ENCODE measurements at regions not wholly inside any gene's neighbourhood (a gene's known extent, or its start where the extent isn't known, plus 50 kb on each side); places are given as distances from the start of the nearest gene placed in this dataset.

DNA sequence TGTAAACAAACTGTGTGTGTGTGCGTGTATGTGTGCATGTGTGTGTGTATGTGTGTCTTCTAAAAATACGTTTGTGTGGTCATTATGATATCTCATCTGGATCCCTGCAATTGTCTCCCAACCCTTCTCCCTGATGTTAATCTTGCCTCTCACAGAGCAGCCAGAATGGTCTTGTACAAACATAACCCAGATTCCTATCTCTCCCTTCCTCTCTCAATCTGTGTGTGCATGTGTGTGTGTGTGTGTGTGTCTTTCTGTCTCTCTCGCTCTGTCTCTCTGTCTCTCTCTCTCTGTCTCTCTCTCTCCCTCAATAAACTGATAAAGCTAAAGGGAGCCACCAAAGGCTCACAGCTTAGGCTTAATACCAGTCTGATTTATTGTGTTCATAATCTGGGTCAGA is 210.8 kb downstream of the PAX3 start:
- no peaks in the 10 kb centered on the region for H3K4me1 ChIP-seq (ENCODE audit: insufficient read depth, low read length)
- Mint-ChIP-seq H3K27me3 (peaks cover 2% of the 10 kb centered on the region in 2 donors), H3K9me3 (peaks cover 0 to 10% (median 5%) of the 10 kb centered on the region in 8 donors), H3K4me3 (no peak overlapping the region), H3K36me3 (no peaks in the 10 kb centered on the region), H3K27ac (no peak overlapping the region), H3K4me1 (no peaks in the 10 kb centered on the region)
- H3K36me3 ChIP-seq (ENCODE audit: insufficient read depth, low read length), result no peaks in the 10 kb centered on the region
- H3K27ac ChIP-seq (ENCODE audit: low read depth, low read length), result no peak overlapping the region
- H3K27me3 ChIP-seq (ENCODE audit: insufficient read depth, low read length), result no peaks in the 10 kb centered on the region
- no peak for DNase-seq
- ChIA-PET POLR2A (ENCODE audit: partially characterized antibody) (no interaction called here), CTCF (ENCODE audit: partially characterized antibody) (no interaction called here)
- no peaks in the 10 kb centered on the region for H3K9me3 ChIP-seq (ENCODE audit: control insufficient read depth in 1 of 2, low read length in 2 of 2)
- no peak overlapping the region for H3K4me3 ChIP-seq (ENCODE audit: low read length in 2 of 2)
- intact Hi-C loops (cut with micrococcal nuclease), result no loop called here

GRCh38 chr2:222082201-222082600 is 216.6 kb downstream of the PAX3 start:
- ChIA-PET CTCF (ENCODE audit: partially characterized antibody) (no interaction called here), POLR2A (ENCODE audit: partially characterized antibody) (no interaction called here)
- DNase-seq, result no peak
- Mint-ChIP-seq H3K4me3 (no peak overlapping the region), H3K4me1 (no peaks in the 10 kb centered on the region), H3K27me3 (peaks cover 2 to 3% of the 10 kb centered on the region in 2 donors), H3K9me3 (peaks cover 0 to 6% (median 0%) of the 10 kb centered on the region in 8 donors), H3K27ac (no peak overlapping the region), H3K36me3 (no peaks in the 10 kb centered on the region)
- no peaks in the 10 kb centered on the region for H3K9me3 ChIP-seq (ENCODE audit: control insufficient read depth in 1 of 2, low read length in 2 of 2)
- intact Hi-C loops (cut with micrococcal nuclease), result no loop called here
- H3K27me3 ChIP-seq (ENCODE audit: insufficient read depth, low read length), result no peaks in the 10 kb centered on the region
- H3K4me3 ChIP-seq (ENCODE audit: low read length in 2 of 2), result no peak overlapping the region
- no peak overlapping the region for H3K27ac ChIP-seq (ENCODE audit: low read depth, low read length)
- no peaks in the 10 kb centered on the region for H3K4me1 ChIP-seq (ENCODE audit: insufficient read depth, low read length)
- H3K36me3 ChIP-seq (ENCODE audit: insufficient read depth, low read length), result no peaks in the 10 kb centered on the region

- intact Hi-C loops (cut with micrococcal nuclease), result no loop called here
- H3K4me3 Mint-ChIP-seq, result no peak overlapping the region
Measured at GRCh38 chr2:222080141-222080540, 218.7 kb downstream of the PAX3 start.

DNA sequence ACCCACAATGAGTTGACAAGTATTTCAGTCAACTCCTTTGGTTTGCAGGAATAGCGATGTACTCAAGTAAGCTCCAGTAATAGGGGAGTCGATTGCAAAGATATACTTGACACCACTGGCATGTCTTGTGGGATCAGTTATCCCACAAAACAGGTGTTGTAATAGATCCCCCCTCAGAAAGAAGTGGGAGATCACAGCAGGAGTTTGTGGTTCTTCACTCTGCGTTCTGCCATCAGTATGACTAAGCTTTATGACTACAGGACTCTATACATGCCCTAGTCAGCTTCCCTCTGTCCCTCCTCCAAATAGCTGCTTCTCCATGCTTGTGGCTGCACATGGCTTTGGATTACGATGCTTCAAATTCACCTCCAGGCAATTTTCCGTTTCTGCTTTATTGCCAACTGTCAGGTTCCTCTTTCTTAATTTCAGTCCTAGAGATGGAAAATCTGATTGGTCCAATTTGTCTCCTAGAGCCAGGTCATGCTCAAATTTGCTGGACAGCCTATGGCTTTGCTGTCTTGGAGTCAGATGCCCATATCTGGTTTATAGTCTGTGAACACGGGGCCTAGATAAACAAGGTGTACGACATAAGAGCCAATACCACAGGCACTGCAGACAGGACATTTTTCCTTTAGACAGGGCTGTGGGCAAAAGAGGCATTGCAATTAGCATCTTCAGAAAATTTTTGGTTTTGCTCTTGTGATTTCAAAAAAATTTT is 221.7 kb downstream of the PAX3 start:
- Histone ChIP-seq H3K36me3 (ENCODE audit: insufficient read depth, low read length) (no peaks in the 10 kb centered on the region), H3K9me3 (ENCODE audit: control insufficient read depth in 1 of 2, low read length in 2 of 2) (no peaks in the 10 kb centered on the region), H3K4me3 (ENCODE audit: low read length in 2 of 2) (no peak overlapping the region), H3K4me1 (ENCODE audit: insufficient read depth, low read length) (no peaks in the 10 kb centered on the region), H3K27ac (ENCODE audit: low read depth, low read length) (no peak overlapping the region), H3K27me3 (ENCODE audit: insufficient read depth, low read length) (no peaks in the 10 kb centered on the region)
- no peak overlapping the region for H3K27ac Mint-ChIP-seq
- H3K36me3 Mint-ChIP-seq, result no peaks in the 10 kb centered on the region
- peaks cover 7% of the 10 kb centered on the region in 2 donors for H3K27me3 Mint-ChIP-seq
- CTCF ChIA-PET (ENCODE audit: partially characterized antibody), result no interaction called here
- H3K4me1 Mint-ChIP-seq, result no peaks in the 10 kb centered on the region
- intact Hi-C loops (cut with micrococcal nuclease), result no loop called here
- peaks cover 0 to 5% (median 0%) of the 10 kb centered on the region in 8 donors for H3K9me3 Mint-ChIP-seq
- no peak overlapping the region for H3K4me3 Mint-ChIP-seq
- no peak for DNase-seq
- POLR2A ChIA-PET (ENCODE audit: partially characterized antibody), result no interaction called here

More at GRCh38 chr2:222080141-222080540, 218.7 kb downstream of the PAX3 start:
- no peak overlapping the region for H3K4me3 ChIP-seq (ENCODE audit: low read length in 2 of 2)
- H3K27me3 ChIP-seq (ENCODE audit: insufficient read depth, low read length), result no peaks in the 10 kb centered on the region
- H3K27ac ChIP-seq (ENCODE audit: low read depth, low read length), result no peak overlapping the region
- Mint-ChIP-seq H3K4me1 (no peaks in the 10 kb centered on the region), H3K36me3 (no peaks in the 10 kb centered on the region), H3K27me3 (peaks cover under 1 to 3% of the 10 kb centered on the region in 2 donors), H3K27ac (no peak overlapping the region), H3K9me3 (peaks cover 0 to 7% (median 0%) of the 10 kb centered on the region in 8 donors)
- POLR2A ChIA-PET (ENCODE audit: partially characterized antibody), result no interaction called here
- no peak for DNase-seq
- no peaks in the 10 kb centered on the region for H3K4me1 ChIP-seq (ENCODE audit: insufficient read depth, low read length)
- H3K36me3 ChIP-seq (ENCODE audit: insufficient read depth, low read length), result no peaks in the 10 kb centered on the region
- H3K9me3 ChIP-seq (ENCODE audit: control insufficient read depth in 1 of 2, low read length in 2 of 2), result no peaks in the 10 kb centered on the region
- CTCF ChIA-PET (ENCODE audit: partially characterized antibody), result interaction anchor here (0.6 kb wide), 1 partner anchor 1118 kb away, joined by 3 read pairs; no protein-coding TSS in a partner anchor

DNA sequence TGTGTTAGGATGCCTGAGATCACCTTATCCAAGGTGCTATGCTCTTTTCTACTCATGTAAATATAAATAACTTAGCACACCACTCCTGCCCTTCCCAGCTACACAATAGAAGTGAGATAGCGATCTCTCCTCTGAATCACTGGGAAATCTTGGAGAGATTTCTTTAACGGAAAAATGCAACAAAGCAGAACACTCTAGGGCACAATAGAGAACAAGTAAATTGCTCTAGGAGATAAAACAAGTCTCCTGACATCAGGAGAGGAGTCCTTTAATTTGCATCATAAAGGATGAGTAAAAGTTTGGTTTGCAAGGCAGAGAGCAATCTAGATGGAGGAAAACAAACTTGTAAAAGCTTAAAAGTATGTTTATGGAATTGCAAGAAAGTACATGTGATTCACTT is 224.1 kb downstream of the PAX3 start:
- peaks cover 0 to 2% (median 0%) of the 10 kb centered on the region in 8 donors for H3K9me3 Mint-ChIP-seq
- intact Hi-C loops (cut with micrococcal nuclease), result no loop called here

GRCh38 chr2:222071911-222072310 is 226.9 kb downstream of the PAX3 start:
- no peak for DNase-seq
- H3K27ac ChIP-seq (ENCODE audit: low read depth, low read length), result no peak overlapping the region
- intact Hi-C loops (cut with micrococcal nuclease), result no loop called here
- no peaks in the 10 kb centered on the region for H3K4me1 ChIP-seq (ENCODE audit: insufficient read depth, low read length)
- no peaks in the 10 kb centered on the region for H3K36me3 Mint-ChIP-seq
- CTCF ChIA-PET (ENCODE audit: partially characterized antibody), result interaction anchor here (1.6 kb wide), 1 partner anchor 14 kb away, joined by 4 read pairs; no protein-coding TSS in a partner anchor
- POLR2A ChIA-PET (ENCODE audit: partially characterized antibody), result no interaction called here
- peaks cover 0 to 2% (median 0%) of the 10 kb centered on the region in 8 donors for H3K9me3 Mint-ChIP-seq
- H3K27ac Mint-ChIP-seq, result no peak overlapping the region
- H3K27me3 Mint-ChIP-seq, result peaks cover 7 to 10% of the 10 kb centered on the region in 2 donors
- H3K36me3 ChIP-seq (ENCODE audit: insufficient read depth, low read length), result no peaks in the 10 kb centered on the region
- no peaks in the 10 kb centered on the region for H3K27me3 ChIP-seq (ENCODE audit: insufficient read depth, low read length)
- no peak overlapping the region for H3K4me3 Mint-ChIP-seq
- no peaks in the 10 kb centered on the region for H3K4me1 Mint-ChIP-seq
- no peaks in the 10 kb centered on the region for H3K9me3 ChIP-seq (ENCODE audit: control insufficient read depth in 1 of 2, low read length in 2 of 2)
- no peak overlapping the region for H3K4me3 ChIP-seq (ENCODE audit: low read length in 2 of 2)

More for the DNA sequence above, 224.1 kb downstream of the PAX3 start:
- Mint-ChIP-seq H3K4me3 (no peak overlapping the region), H3K27ac (no peak overlapping the region), H3K4me1 (no peaks in the 10 kb centered on the region), H3K36me3 (no peaks in the 10 kb centered on the region), H3K27me3 (peaks cover 7 to 13% of the 10 kb centered on the region in 2 donors)
- H3K27me3 ChIP-seq (ENCODE audit: insufficient read depth, low read length), result no peaks in the 10 kb centered on the region
- ChIA-PET POLR2A (ENCODE audit: partially characterized antibody) (no interaction called here), CTCF (ENCODE audit: partially characterized antibody) (no interaction called here)
- no peak for DNase-seq
- H3K9me3 ChIP-seq (ENCODE audit: control insufficient read depth in 1 of 2, low read length in 2 of 2), result no peaks in the 10 kb centered on the region
- H3K36me3 ChIP-seq (ENCODE audit: insufficient read depth, low read length), result no peaks in the 10 kb centered on the region
- no peak overlapping the region for H3K4me3 ChIP-seq (ENCODE audit: low read length in 2 of 2)
- H3K4me1 ChIP-seq (ENCODE audit: insufficient read depth, low read length), result no peaks in the 10 kb centered on the region
- no peak overlapping the region for H3K27ac ChIP-seq (ENCODE audit: low read depth, low read length)

DNA sequence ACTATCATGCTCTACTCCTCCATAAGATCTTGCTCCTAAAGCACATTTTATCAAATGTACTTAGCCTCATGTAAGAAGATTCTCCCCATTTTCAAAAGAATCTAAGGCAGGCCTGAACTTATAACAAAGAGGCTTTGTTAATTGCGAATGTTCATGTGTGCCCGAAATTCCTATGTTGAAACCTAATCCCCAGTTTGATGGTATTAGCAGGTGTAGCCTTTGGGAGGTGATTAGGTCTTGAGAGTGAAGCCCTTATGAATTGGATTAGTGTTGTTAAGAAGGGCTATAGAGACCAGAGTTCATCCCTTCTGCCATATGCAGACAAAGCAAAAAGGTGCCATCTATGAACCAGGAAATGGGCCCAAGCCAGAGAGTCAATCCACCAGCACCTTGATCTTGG is 234.5 kb downstream of the PAX3 start:
- no peak overlapping the region for H3K4me3 Mint-ChIP-seq
- Histone ChIP-seq H3K4me3 (ENCODE audit: low read length in 2 of 2) (no peak overlapping the region), H3K27ac (ENCODE audit: low read depth, low read length) (no peak overlapping the region), H3K4me1 (ENCODE audit: insufficient read depth, low read length) (no peaks in the 10 kb centered on the region), H3K36me3 (ENCODE audit: insufficient read depth, low read length) (no peaks in the 10 kb centered on the region), H3K9me3 (ENCODE audit: control insufficient read depth in 1 of 2, low read length in 2 of 2) (no peaks in the 10 kb centered on the region), H3K27me3 (ENCODE audit: insufficient read depth, low read length) (peaks cover 2% of the 10 kb centered on the region)
- ChIA-PET POLR2A (ENCODE audit: partially characterized antibody) (no interaction called here), CTCF (ENCODE audit: partially characterized antibody) (no interaction called here)
- no peaks in the 10 kb centered on the region for H3K4me1 Mint-ChIP-seq
- H3K36me3 Mint-ChIP-seq, result no peaks in the 10 kb centered on the region
- DNase-seq, result no peak
- H3K27me3 Mint-ChIP-seq, result peaks cover 5 to 6% of the 10 kb centered on the region in 2 donors
- no peak overlapping the region for H3K27ac Mint-ChIP-seq
- intact Hi-C loops (cut with micrococcal nuclease), result no loop called here
- peaks cover 0 to 2% (median 0%) of the 10 kb centered on the region in 8 donors for H3K9me3 Mint-ChIP-seq

Measured in CD4-positive, alpha-beta memory T cell (primary cell).